Suppressor macrophage treated with lipopolysaccharide for 1 hour (primary cell): ENCODE measurements at regions not wholly inside any gene's neighbourhood (a gene's known extent, or its start where the extent isn't known, plus 50 kb on each side); places are given as distances from the start of the nearest gene placed in this dataset.
A peak's percentile ranks its signal among the peaks of the same experiment; 100 is the strongest.

Experiments used
- DNase-seq, 3 donors: peaks; one replicate each; pipeline ENCODE4 v3.0.0-alpha.2; 2020 to 2022

- no peak for DNase-seq
These were observed 120.1 kb upstream of the MGAT5 start for GRCh38 chr2:134133622-134134312.

GRCh38 chr2:134134313-134134706 is 119.6 kb upstream of the MGAT5 start:
- no peak for DNase-seq

- DNase-seq, result no peak
These were observed 119.0 kb upstream of the MGAT5 start for GRCh38 chr2:134134827-134135226.

DNA sequence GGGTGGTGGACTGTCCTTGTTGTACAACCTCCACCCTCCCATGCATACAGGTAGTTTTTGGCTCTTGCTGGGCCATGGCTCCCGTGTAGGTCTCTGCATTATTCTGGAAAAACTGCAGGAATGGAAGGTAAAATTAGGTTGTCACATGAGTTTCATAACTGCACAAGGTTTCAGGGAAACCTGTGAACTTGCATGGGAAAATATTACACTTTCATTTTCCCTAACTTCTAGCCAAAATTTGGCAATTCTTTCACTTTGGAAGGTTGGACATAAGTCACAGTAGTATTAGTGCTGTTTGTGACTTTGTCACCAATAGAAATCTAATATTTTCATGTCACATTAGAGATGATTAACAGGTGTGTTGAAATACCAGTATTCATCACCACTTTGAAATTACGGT is 118.1 kb upstream of the MGAT5 start:
- peak in 1 of 3 donors; percentile 38 for DNase-seq

DNA sequence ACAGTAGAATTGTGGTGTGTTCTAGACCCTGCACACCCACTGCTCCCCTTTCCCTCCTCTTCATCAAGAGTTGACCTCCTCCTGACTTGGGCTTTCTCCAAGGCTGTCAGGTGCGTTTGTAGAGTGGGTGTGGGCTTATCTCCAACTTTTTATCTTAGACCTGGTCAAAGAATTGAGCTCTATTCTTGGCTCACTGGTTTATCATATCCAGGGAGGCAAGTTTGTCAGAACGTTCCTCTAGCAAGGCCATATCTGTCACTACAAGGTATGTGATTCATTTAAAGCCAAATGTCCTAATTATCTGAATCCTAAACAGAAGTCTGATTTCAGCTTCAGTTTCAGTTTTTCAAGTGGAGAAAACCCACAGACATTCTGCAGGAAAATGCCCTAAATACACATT is 117.1 kb upstream of the MGAT5 start:
- no peak for DNase-seq

DNA sequence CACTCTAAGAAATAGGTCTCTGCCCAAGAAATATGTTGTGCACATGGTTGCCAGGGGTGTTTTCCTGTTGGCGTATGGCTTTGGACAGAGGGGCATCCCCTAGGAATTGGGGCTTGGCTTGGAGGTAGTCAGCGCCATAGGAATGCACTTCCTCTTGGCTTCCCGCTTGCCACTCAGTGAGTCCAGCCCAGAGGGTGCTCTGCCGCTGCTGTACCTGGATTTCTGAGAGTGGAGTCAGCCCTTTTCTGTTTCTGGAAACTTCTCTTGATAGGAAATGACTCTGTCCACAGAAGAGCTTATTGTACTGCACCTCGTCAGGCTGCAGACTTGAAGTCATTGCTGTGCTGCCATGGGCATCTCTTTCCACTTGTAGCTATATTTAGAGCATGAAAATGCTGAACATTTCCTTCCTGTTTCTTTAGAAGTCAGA is 116.7 kb upstream of the MGAT5 start:
- DNase-seq, result peak; percentile 60 to 70 (median 64)

DNA sequence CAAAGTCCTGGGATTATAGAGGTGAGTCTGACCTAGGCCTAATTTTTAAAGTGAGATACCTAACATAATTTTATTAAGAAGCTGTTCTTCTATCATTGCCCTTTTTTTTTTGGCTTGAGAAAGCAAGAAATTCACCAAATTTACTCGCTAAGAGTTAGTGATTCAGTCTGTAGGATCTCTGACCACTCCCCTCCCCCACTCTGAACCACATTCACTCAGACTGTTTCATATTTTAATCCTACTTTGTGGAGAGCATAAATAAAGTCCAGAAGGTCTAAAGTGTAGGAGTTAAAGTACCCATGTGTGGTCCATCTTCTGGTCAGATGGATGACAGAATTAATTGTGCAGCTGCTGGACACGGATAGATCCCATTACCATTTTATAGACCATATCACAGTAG is 115.8 kb upstream of the MGAT5 start:
- DNase-seq, result no peak

GRCh38 chr2:134139611-134140010 is 114.3 kb upstream of the MGAT5 start:
- no peak for DNase-seq

- no peak for DNase-seq
These were observed 113.6 kb upstream of the MGAT5 start for GRCh38 chr2:134140251-134140661.

DNA sequence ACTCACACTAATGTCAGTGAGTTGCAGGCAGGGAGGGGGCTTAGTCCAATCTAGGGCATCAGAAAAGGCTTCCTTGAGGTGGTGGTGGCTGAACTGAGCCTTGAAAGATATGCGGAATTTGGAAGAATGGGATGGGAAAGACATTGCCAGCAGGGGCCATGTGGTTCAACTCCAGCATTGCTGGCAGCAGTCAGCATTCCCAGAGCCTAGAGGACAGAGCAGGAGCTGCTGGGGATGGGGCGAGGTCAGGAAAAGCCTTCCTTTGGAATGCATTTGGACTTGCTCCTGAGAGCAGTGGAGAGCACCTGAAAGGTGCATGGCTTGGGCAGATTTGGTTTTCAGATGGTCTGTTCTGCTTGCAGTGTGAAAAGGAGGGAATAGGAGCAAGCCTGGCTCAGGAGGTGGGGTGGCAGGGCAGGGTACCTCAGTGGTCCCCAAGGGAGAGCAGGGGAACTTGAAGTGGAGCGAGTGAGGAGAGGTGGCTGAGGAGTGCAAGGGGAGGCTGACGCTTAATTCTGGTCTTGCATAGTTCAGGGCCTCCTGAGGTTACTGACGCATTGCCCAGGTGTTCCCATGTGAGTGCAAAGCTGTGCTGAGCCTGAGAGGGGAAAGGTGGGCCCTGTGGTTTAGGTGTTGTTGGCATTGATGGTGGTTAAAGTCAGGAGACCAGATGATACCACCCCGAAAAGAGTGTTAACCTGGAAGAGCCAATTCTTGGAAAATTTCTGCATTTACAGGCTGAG is 112.1 kb upstream of the MGAT5 start:
- no peak for DNase-seq

DNA sequence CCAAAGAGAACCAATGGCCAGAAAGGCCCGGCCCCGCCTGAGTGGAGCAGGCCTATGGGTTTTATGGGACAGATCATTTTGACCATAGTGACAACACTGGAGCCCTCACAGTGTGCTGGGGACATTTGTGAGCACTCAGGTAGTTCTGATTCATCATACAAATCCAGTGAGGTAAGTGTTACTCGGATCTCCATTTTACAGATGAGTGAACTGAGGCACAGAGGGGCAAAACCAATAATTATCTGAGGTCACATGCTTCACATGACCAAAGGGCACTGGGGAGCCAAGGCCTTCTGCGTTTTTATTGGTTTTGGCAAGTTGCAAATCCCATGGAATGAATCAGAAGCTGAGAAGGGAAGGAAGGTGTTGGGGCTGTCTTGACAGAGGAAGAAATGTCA is 111.5 kb upstream of the MGAT5 start:
- DNase-seq, result no peak

DNA sequence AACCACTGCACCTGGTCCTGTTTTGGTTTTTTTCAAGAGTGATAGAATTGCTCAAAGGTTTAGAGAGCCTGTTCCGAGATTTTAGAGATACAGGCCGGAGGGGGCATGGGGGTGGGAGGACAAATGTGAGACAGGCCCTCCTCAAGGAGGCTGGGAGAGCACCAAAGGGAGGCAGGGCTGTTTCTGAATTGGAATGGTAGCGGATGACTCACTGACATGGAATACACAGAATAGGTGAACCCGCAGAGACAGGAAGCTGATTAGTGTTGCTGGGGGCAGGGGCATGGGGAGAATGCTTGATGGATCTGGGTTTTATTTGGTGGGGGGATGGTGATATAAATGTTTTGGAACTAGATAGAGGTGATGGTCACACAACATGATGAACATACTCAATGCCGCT is 111.0 kb upstream of the MGAT5 start:
- DNase-seq, result no peak

DNA sequence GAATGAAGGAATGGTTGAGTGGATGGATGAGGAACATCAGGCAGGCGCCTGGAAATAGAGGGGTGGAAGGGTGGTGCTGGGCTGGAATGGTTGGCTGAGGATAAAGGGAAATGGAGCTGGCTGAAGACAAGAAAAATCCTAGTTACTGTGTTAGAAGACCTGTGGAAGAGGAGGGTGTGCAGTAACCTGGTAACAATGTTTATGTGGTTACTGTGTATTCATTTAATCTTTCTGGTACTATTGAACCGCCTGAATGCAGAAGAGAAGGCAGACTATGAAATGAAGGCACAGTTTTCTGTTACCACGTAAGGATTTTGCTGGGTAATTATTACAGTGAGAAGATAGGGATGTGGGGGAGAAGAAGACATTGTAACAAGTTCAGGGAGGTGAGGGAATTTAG is 110.3 kb upstream of the MGAT5 start:
- no peak for DNase-seq

- DNase-seq, result no peak
These were observed 109.7 kb upstream of the MGAT5 start for GRCh38 chr2:134144081-134144596.

DNA sequence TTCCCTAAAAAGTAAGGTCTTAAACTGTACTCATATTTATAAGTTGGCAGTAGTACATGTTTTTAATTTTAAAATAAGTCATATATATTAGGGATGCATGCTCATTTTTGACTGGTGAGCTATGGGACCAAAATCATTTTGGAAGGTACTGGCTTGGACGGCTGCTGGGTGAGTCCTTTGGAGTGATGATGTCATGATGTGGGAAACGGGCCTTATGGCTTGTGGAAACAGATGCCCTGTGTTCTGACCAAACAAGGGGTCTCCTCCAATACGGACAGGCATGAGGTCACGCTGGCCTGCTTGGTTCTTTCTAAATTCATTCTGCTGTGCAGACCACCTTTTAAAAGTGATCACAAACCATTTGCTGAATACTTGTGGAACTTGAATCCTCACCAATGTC is 109.2 kb upstream of the MGAT5 start:
- no peak for DNase-seq

GRCh38 chr2:134145519-134145918 is 108.4 kb upstream of the MGAT5 start:
- DNase-seq, result no peak

GRCh38 chr2:134146161-134146560 is 107.7 kb upstream of the MGAT5 start:
- no peak for DNase-seq

GRCh38 chr2:134146620-134147019 is 107.3 kb upstream of the MGAT5 start:
- DNase-seq, result no peak

GRCh38 chr2:134148172-134148571 is 105.7 kb upstream of the MGAT5 start:
- no peak for DNase-seq

- DNase-seq, result no peak
These were observed 104.9 kb upstream of the MGAT5 start for GRCh38 chr2:134148843-134149472.

DNA sequence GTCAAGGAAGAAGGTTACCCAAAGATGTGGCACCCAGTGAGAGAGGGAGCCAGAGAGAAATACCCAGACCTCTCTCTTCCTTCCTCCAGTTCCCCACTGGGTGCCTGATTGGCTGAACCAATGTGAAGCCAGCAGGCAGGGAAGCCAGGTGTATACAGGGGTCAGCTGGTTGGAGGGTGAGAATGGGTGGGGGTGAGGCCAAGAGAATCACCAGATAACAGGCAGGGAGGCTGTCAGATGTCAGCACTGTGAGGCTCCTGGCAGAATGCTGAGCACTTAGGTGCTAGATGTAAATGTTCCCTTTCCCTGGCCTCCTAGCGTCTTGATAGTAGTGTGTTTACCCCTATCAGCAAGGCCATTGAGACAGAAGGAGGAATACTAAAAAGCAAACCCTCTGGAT is 104.0 kb upstream of the MGAT5 start:
- no peak for DNase-seq

- DNase-seq, result no peak
These were observed 103.1 kb upstream of the MGAT5 start for GRCh38 chr2:134150760-134151159.

GRCh38 chr2:134152045-134153010 is 101.5 kb upstream of the MGAT5 start:
- DNase-seq, result peak in 2 of 3 donors; percentile 28 to 39
